ENCODE measurements at regions not wholly inside any gene's neighbourhood (a gene's known extent, or its start where the extent isn't known, plus 50 kb on each side); places are given as distances from the start of the nearest gene placed in this dataset.
"Not testable (repeated sequence)": the region's sequence is repeated elsewhere in the genome, so short reads cannot be mapped to it uniquely, and the experiment has no call there.

- Mint-ChIP-seq H3K27me3 (ENCODE audit: unreplicated experiment) (no peaks in the 10 kb centered on the region), H3K27ac (ENCODE audit: unreplicated experiment) (no peak overlapping the region), H3K9me3 (ENCODE audit: low read depth, unreplicated experiment) (no peaks in the 10 kb centered on the region), H3K4me1 (ENCODE audit: low read depth, unreplicated experiment) (peaks cover 9% of the 10 kb centered on the region), H3K36me3 (ENCODE audit: insufficient read depth, unreplicated experiment) (no peaks in the 10 kb centered on the region), H3K4me3 (ENCODE audit: low read depth, unreplicated experiment) (no peak overlapping the region)
- intact Hi-C loops (cut with micrococcal nuclease; ENCODE audit: unreplicated experiment), result no loop called here
- no peak for TF ChIP-seq CTCF (IDR thresholded peaks at IDR 0.05; ENCODE audit: unreplicated experiment)
- no peak for DNase-seq
- BruUV-seq (replicated peaks), result no TSS peak
- CTCF ChIA-PET, result no interaction called here
Measured at GRCh38 chr20:48403167-48403761, 424.5 kb downstream of the PREX1 start.

- BruUV-seq (replicated peaks), result no TSS peak
- TF ChIP-seq CTCF (IDR thresholded peaks at IDR 0.05; ENCODE audit: unreplicated experiment), result no peak
- intact Hi-C loops (cut with micrococcal nuclease; ENCODE audit: unreplicated experiment), result no loop called here
- Mint-ChIP-seq H3K36me3 (ENCODE audit: insufficient read depth, unreplicated experiment) (no peaks in the 10 kb centered on the region), H3K4me3 (ENCODE audit: low read depth, unreplicated experiment) (no peak overlapping the region), H3K9me3 (ENCODE audit: low read depth, unreplicated experiment) (no peaks in the 10 kb centered on the region), H3K27me3 (ENCODE audit: unreplicated experiment) (no peaks in the 10 kb centered on the region), H3K27ac (ENCODE audit: unreplicated experiment) (no peak overlapping the region), H3K4me1 (ENCODE audit: low read depth, unreplicated experiment) (peaks cover 9% of the 10 kb centered on the region)
- CTCF ChIA-PET, result no interaction called here
- no peak for DNase-seq
Measured at GRCh38 chr20:48401359-48401758, 426.4 kb downstream of the PREX1 start.

- Mint-ChIP-seq H3K4me1 (ENCODE audit: low read depth, unreplicated experiment) (peaks cover 23% of the 10 kb centered on the region), H3K4me3 (ENCODE audit: low read depth, unreplicated experiment) (no peak overlapping the region), H3K27ac (ENCODE audit: unreplicated experiment) (no peak overlapping the region), H3K27me3 (ENCODE audit: unreplicated experiment) (no peaks in the 10 kb centered on the region), H3K36me3 (ENCODE audit: insufficient read depth, unreplicated experiment) (no peaks in the 10 kb centered on the region), H3K9me3 (ENCODE audit: low read depth, unreplicated experiment) (no peaks in the 10 kb centered on the region)
- no TSS peak for BruUV-seq (replicated peaks)
- intact Hi-C loops (cut with micrococcal nuclease; ENCODE audit: unreplicated experiment), result no loop called here
- no peak for TF ChIP-seq CTCF (IDR thresholded peaks at IDR 0.05; ENCODE audit: unreplicated experiment)
- CTCF ChIA-PET, result no interaction called here
- no peak for DNase-seq
Measured at GRCh38 chr20:48400009-48400408, 427.8 kb downstream of the PREX1 start.

- TF ChIP-seq CTCF (IDR thresholded peaks at IDR 0.05; ENCODE audit: unreplicated experiment), result no peak
- DNase-seq, result no peak
- Mint-ChIP-seq H3K36me3 (ENCODE audit: insufficient read depth, unreplicated experiment) (peaks cover 4% of the 10 kb centered on the region), H3K4me1 (ENCODE audit: low read depth, unreplicated experiment) (peaks cover 34% of the 10 kb centered on the region), H3K4me3 (ENCODE audit: low read depth, unreplicated experiment) (no peak overlapping the region), H3K9me3 (ENCODE audit: low read depth, unreplicated experiment) (no peaks in the 10 kb centered on the region), H3K27ac (ENCODE audit: unreplicated experiment) (no peak overlapping the region), H3K27me3 (ENCODE audit: unreplicated experiment) (no peaks in the 10 kb centered on the region)
- no TSS peak for BruUV-seq (replicated peaks)
- intact Hi-C loops (cut with micrococcal nuclease; ENCODE audit: unreplicated experiment), result no loop called here
- CTCF ChIA-PET, result interaction anchor here (0.6 to 1.6 kb wide), 2 partner anchors 12 to 44 kb away, joined by 3 read pairs; no protein-coding TSS in a partner anchor
Measured at GRCh38 chr20:48398506-48399449, 429.0 kb downstream of the PREX1 start.

- H3K4me3 Mint-ChIP-seq (ENCODE audit: low read depth, unreplicated experiment); H3K27ac Mint-ChIP-seq (ENCODE audit: unreplicated experiment); intact Hi-C loops (cut with micrococcal nuclease; ENCODE audit: unreplicated experiment); H3K36me3 Mint-ChIP-seq (ENCODE audit: insufficient read depth, unreplicated experiment); H3K27me3 Mint-ChIP-seq (ENCODE audit: unreplicated experiment); DNase-seq; H3K9me3 Mint-ChIP-seq (ENCODE audit: low read depth, unreplicated experiment); BruUV-seq (replicated peaks): not testable (repeated sequence)
- CTCF ChIA-PET, result interaction anchor here (1.6 kb wide), 1 partner anchor 14 kb away, joined by 3 read pairs; no protein-coding TSS in a partner anchor
- H3K4me1 Mint-ChIP-seq (ENCODE audit: low read depth, unreplicated experiment), result peaks cover 34% of the 10 kb centered on the region
Measured at GRCh38 chr20:48396981-48397861, 430.6 kb downstream of the PREX1 start.
